Epithelial cell of esophagus (primary cell): ENCODE measurements at regions not wholly inside any gene's neighbourhood (a gene's known extent, or its start where the extent isn't known, plus 50 kb on each side); places are given as distances from the start of the nearest gene placed in this dataset.
"Not testable (repeated sequence)": the region's sequence is repeated elsewhere in the genome, so short reads cannot be mapped to it uniquely, and the experiment has no call there.

Source experiments
- DNase-seq: peaks from one replicate; pipeline ENCODE4 v3.0.0; 2010; ENCODE audit warnings: low read depth
- H3K4me3 ChIP-seq: 2 replicates; pipeline ENCODE4 v1.5.1; 2011; ENCODE audit warnings: mild to moderate bottlenecking, low read length, control low read depth
- TF ChIP-seq, protein P1 (sequence below): IDR thresholded peaks from 2 replicates; pipeline ENCODE4 v1.5.1; 2011; ENCODE audit warnings: low read depth, mild to moderate bottlenecking, low read length, control low read depth, inconsistent platforms; ENCODE audit not compliant: insufficient read depth; ENCODE audit errors: missing control alignments

GRCh38 chr16:10250137-10250828, 68.1 kb upstream of the GRIN2A start:
- TF ChIP-seq, protein P1, sequence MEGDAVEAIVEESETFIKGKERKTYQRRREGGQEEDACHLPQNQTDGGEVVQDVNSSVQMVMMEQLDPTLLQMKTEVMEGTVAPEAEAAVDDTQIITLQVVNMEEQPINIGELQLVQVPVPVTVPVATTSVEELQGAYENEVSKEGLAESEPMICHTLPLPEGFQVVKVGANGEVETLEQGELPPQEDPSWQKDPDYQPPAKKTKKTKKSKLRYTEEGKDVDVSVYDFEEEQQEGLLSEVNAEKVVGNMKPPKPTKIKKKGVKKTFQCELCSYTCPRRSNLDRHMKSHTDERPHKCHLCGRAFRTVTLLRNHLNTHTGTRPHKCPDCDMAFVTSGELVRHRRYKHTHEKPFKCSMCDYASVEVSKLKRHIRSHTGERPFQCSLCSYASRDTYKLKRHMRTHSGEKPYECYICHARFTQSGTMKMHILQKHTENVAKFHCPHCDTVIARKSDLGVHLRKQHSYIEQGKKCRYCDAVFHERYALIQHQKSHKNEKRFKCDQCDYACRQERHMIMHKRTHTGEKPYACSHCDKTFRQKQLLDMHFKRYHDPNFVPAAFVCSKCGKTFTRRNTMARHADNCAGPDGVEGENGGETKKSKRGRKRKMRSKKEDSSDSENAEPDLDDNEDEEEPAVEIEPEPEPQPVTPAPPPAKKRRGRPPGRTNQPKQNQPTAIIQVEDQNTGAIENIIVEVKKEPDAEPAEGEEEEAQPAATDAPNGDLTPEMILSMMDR = no peak
- DNase-seq = no peak
- H3K4me3 ChIP-seq = no peak overlapping the region

- TF ChIP-seq, protein P1 = no peak
These were observed 69.9 kb upstream of the GRIN2A start for GRCh38 chr16:10252155-10252554.

GRCh38 chr16:10253409-10253808, 71.2 kb upstream of the GRIN2A start:
- TF ChIP-seq, protein P1 = no peak
- no peak overlapping the region for H3K4me3 ChIP-seq
- no peak for DNase-seq

More at GRCh38 chr16:10252155-10252554, 69.9 kb upstream of the GRIN2A start:
- no peak for DNase-seq
- no peak overlapping the region for H3K4me3 ChIP-seq

DNA sequence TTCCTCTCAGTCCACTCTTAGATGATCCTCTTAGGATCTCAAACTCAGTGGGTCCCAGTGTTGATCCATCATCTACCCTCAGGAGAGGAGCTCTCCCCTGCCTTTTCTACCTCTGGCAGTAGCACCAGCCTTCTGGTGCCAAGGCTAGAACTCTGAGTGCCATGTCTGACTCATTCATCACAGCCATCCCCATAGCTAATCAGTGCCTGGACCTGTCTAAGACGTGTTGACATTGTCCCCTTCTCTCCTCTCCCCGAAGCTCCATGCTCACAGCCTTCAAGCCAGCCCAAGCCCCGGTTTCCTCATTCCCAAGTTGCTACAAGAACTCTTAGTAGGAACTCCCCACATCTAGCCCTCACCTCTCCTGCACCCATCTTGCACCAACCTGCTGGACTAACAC, 73.5 kb upstream of the GRIN2A start:
- DNase-seq = peak; percentile 43
- H3K4me3 ChIP-seq = no peak overlapping the region
- TF ChIP-seq, protein P1 = no peak

DNA sequence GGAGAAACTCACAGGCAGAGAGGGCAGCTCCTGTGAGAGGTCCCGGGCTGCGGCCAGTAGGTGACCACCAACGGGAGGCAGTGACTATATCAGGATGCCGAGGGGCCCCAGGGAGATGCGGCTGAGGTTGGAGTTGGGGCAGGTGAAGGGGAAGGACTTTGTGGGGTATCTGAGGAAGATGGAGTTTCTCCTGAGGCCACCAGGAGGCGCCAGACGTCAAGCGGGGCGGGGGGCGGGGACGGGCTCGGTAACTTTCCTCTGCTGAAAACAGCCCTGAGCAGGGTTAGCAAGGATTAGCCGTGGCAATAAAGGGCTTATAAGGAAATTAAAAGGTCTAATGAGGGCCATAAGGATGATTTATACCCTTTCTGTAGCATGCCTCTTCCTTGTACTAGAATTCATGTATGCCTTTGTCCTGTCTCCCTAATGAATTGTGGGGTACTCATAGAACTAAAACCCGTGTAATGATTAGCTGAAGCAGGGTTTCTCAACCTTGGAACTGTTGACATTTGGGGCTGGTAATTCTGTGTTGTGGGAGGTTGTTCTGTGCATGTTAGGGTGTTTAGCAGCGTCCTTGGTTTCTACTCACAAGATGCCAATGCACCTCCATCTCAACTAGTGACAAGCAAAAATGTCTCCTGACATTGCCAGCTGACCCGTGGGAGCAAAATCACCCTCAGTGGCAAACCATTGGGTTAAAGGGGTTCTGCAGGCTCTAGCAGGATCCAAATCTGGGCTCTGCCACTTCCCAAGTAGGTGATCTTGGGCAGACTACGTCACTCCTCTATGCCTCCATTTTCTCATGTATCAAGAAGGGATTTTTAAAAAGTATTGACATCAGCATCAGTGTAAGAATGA, 74.8 kb upstream of the GRIN2A start:
- no peak overlapping the region for H3K4me3 ChIP-seq
- TF ChIP-seq, protein P1 = peak; percentile 75
- peak; percentile 35 for DNase-seq

DNA sequence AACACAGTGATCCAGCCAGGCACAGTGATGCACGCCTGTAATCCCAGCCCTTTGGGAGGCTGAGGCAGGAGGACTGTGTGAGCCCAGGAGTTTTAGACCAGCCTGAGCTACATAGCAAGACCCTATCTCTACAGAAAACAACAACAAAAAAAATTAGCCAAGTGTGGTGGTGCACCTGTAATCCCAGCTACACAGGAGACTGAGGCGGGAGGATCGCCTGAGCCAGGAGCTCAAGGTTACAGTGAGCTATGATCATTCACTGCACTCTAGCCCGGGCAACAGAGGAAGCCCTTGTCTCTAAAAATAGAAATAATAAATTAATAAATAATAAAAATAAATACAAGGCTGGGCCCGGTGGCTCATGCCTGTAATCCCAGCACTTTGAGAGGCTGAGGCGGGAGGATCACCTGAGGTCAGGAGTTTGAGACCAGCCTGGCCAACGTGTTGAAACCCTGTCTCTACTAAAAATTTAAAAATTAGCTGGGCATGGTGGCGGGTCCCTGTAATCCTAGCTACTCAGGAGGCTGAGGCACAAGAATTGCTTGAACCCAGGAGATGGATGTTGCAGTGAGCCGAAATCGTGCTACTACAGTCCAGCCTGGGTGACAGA, 75.5 kb upstream of the GRIN2A start:
- DNase-seq, H3K4me3 ChIP-seq: not testable (repeated sequence)

DNA sequence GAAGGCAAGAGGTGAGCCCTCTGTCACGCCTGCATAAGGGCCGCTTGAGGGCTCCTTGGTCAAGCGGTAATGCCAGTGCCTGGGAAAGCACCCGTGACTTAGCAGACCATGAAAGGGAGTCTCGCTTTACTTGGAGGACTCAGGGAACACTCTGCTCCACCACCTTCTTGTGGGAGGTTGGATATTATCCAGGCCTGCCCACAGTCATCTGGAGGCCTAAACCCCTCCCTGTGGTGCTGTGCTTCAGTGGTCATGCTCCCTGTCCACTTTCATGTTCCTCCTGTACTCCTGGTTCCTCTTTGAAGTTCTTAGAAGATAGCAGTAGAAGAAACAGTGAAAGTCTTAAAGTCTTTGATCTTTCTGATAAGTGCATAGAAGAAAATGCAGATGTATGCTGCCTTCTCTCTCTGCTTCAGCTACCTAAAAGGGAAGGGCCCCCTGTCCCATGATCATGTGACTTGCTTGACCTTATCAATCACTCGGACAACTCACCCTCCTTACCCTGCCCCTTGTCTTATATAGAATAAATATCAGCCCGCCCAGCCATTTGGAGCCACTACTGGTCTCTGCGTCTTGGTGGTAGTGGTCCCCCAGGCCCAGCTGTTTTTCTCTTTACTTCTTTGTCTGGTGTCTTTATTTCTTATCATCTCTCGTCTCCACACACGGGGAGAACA, 76.8 kb upstream of the GRIN2A start:
- H3K4me3 ChIP-seq, DNase-seq: not testable (repeated sequence)
